GM12874 (cell line): ENCODE measurements at regions not wholly inside any gene's neighbourhood (a gene's known extent, or its start where the extent isn't known, plus 50 kb on each side); places are given as distances from the start of the nearest gene placed in this dataset.
A peak's percentile ranks its signal among the peaks of the same experiment; 100 is the strongest.

ENCODE experiments used
- CTCF ChIP-seq: IDR thresholded peaks from 2 replicates; pipeline ENCODE4 v1.5.1; 2011; ENCODE audit warnings: low read depth, mild to moderate bottlenecking, control low read depth, low read length, moderate library complexity; ENCODE audit not compliant: insufficient read depth

GRCh38 chr11:28702871-28703270 is 594.7 kb downstream of the METTL15 start:
- TF ChIP-seq CTCF, result no peak

- TF ChIP-seq CTCF, result no peak
Observed at GRCh38 chr11:28702450-28702790, 594.2 kb downstream of the METTL15 start.

GRCh38 chr11:28701760-28702449 is 593.7 kb downstream of the METTL15 start:
- no peak for TF ChIP-seq CTCF

GRCh38 chr11:28699701-28700100 is 591.5 kb downstream of the METTL15 start:
- TF ChIP-seq CTCF, result no peak

- TF ChIP-seq CTCF, result peak; percentile 76
Observed at GRCh38 chr11:28697920-28698827, 590.0 kb downstream of the METTL15 start.

- TF ChIP-seq CTCF, result no peak
Observed at GRCh38 chr11:28696591-28696990, 588.4 kb downstream of the METTL15 start.

GRCh38 chr11:28690746-28691145 is 582.6 kb downstream of the METTL15 start:
- TF ChIP-seq CTCF, result no peak
